HL-60 (cell line): ENCODE measurements at regions not wholly inside any gene's neighbourhood (a gene's known extent, or its start where the extent isn't known, plus 50 kb on each side); places are given as distances from the start of the nearest gene placed in this dataset.

Source experiments
- CTCF ChIP-seq: IDR thresholded peaks from one replicate; pipeline ENCODE4 v1.5.1; 2011; ENCODE audit warnings: low read length, control low read depth, inconsistent platforms; ENCODE audit not compliant: insufficient read depth
- GABPA ChIP-seq: IDR thresholded peaks from 2 replicates; pipeline ENCODE4 v1.6.1; 2012; ENCODE audit warnings: low read depth
- POLR2AphosphoS5 ChIP-seq: IDR thresholded peaks from 2 replicates; pipeline ENCODE4 v1.6.1; 2012; ENCODE audit warnings: low read depth
- SPI1 ChIP-seq: IDR thresholded peaks from 2 replicates; pipeline ENCODE4 v1.6.1; 2012; ENCODE audit warnings: low read depth, mild to moderate bottlenecking, borderline replicate concordance
- TF ChIP-seq, protein P1 (sequence below): IDR thresholded peaks from 2 replicates; pipeline ENCODE4 v1.6.1; 2012; ENCODE audit warnings: low read depth; ENCODE audit not compliant: insufficient replicate concordance

- TF ChIP-seq, protein P1, sequence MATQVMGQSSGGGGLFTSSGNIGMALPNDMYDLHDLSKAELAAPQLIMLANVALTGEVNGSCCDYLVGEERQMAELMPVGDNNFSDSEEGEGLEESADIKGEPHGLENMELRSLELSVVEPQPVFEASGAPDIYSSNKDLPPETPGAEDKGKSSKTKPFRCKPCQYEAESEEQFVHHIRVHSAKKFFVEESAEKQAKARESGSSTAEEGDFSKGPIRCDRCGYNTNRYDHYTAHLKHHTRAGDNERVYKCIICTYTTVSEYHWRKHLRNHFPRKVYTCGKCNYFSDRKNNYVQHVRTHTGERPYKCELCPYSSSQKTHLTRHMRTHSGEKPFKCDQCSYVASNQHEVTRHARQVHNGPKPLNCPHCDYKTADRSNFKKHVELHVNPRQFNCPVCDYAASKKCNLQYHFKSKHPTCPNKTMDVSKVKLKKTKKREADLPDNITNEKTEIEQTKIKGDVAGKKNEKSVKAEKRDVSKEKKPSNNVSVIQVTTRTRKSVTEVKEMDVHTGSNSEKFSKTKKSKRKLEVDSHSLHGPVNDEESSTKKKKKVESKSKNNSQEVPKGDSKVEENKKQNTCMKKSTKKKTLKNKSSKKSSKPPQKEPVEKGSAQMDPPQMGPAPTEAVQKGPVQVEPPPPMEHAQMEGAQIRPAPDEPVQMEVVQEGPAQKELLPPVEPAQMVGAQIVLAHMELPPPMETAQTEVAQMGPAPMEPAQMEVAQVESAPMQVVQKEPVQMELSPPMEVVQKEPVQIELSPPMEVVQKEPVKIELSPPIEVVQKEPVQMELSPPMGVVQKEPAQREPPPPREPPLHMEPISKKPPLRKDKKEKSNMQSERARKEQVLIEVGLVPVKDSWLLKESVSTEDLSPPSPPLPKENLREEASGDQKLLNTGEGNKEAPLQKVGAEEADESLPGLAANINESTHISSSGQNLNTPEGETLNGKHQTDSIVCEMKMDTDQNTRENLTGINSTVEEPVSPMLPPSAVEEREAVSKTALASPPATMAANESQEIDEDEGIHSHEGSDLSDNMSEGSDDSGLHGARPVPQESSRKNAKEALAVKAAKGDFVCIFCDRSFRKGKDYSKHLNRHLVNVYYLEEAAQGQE, result no peak
- TF ChIP-seq CTCF (no peak), GABPA (no peak), SPI1 (no peak), POLR2AphosphoS5 (no peak)
Observed at GRCh38 chr6:66029391-66029790, 322.4 kb upstream of the EYS start.
